IMR-90 (cell line): ENCODE measurements at regions not wholly inside any gene's neighbourhood (a gene's known extent, or its start where the extent isn't known, plus 50 kb on each side); places are given as distances from the start of the nearest gene placed in this dataset.

Source experiments
- ATAC-seq: fragments of 200-7000 bp; cut with Tn5 transposase; 2 replicates; pipeline ENCODE4 v1.9.1; 2020; ENCODE audit warnings: low read depth, mild to moderate bottlenecking, moderate library complexity
- BruUV-seq: library from RNA; stranded (reverse); fragments of 400-500 nt; replicated peaks from 2 replicates; lab custom pipeline; 2021; lab: Mats Ljungman, UMichigan
- CTCF ChIA-PET: fragments of 300-600 bp; formaldehyde crosslinking; extraction: SDS; loops from one replicate; lab custom pipeline; 2021; ENCODE audit warnings: antibody characterized with exemption; lab: Yijun Ruan, JAX
- POLR2A ChIA-PET: fragments of 300-600 bp; sonication (Branson Sonifier 250); formaldehyde crosslinking; loops from one replicate; lab custom pipeline; 2022; ENCODE audit warnings: antibody characterized with exemption; ENCODE audit not compliant: unreplicated experiment; lab: Charles Lee
- DNase-seq: peaks from one replicate; pipeline ENCODE4 v3.0.0; 2013
- H2AFZ ChIP-seq: replicated peaks from 2 replicates; pipeline ENCODE3; 2013; ENCODE audit warnings: low read length, mild to moderate bottlenecking; ENCODE audit not compliant: poor library complexity
- H2AK5ac ChIP-seq: 2 replicates; pipeline ENCODE4 v1.6.1; 2013; ENCODE audit warnings: low read depth, low read length, inconsistent platforms
- H2AK9ac ChIP-seq: replicated peaks from 2 replicates; pipeline ENCODE3; 2013; ENCODE audit warnings: mild to moderate bottlenecking, low read depth, low read length, moderate library complexity; ENCODE audit not compliant: poor library complexity
- H2BK120ac ChIP-seq: 2 replicates; pipeline ENCODE4 v1.6.1; 2013; ENCODE audit warnings: low read depth, low read length, inconsistent platforms
- H2BK15ac ChIP-seq: 3 replicates; pipeline ENCODE4 v1.6.1; 2013; ENCODE audit warnings: low read depth, low read length, inconsistent platforms
- H2BK20ac ChIP-seq: 2 replicates; pipeline ENCODE4 v1.6.1; 2013; ENCODE audit warnings: low read depth, mild to moderate bottlenecking, inconsistent platforms, low read length, moderate library complexity
- H2BK5ac ChIP-seq: 2 replicates; pipeline ENCODE4 v1.6.1; 2013; ENCODE audit warnings: mild to moderate bottlenecking, low read depth, low read length, inconsistent platforms; ENCODE audit not compliant: poor library complexity, severe bottlenecking
- H3K14ac ChIP-seq: replicated peaks from 2 replicates; pipeline ENCODE4 v1.6.1; 2013; ENCODE audit warnings: low read depth, low read length, inconsistent platforms
- H3K18ac ChIP-seq: 2 replicates; pipeline ENCODE4 v1.6.1; 2013; ENCODE audit warnings: low read depth, low read length, control low read depth
- H3K23ac ChIP-seq: 2 replicates; pipeline ENCODE4 v1.6.1; 2013; ENCODE audit warnings: low read depth, low read length, inconsistent platforms
- H3K27ac ChIP-seq: 2 replicates; pipeline ENCODE4 v1.5.1; 2013; ENCODE audit warnings: mild to moderate bottlenecking, control low read depth, low read length; ENCODE audit not compliant: insufficient read depth
- H3K27me3 ChIP-seq: 2 replicates; pipeline ENCODE4 v1.6.1; 2013; ENCODE audit warnings: low read length; ENCODE audit not compliant: control insufficient read depth, insufficient read depth
- H3K36me3 ChIP-seq: 2 replicates; pipeline ENCODE4 v1.6.1; 2013; ENCODE audit warnings: low read length, mixed read lengths; ENCODE audit not compliant: control insufficient read depth, insufficient read depth
- H3K4ac ChIP-seq: 2 replicates; pipeline ENCODE4 v1.6.1; 2013; ENCODE audit warnings: low read depth, low read length, inconsistent platforms
- H3K4me1 ChIP-seq: 2 replicates; pipeline ENCODE4 v1.6.1; 2013; ENCODE audit warnings: low read length, mixed read lengths; ENCODE audit not compliant: control insufficient read depth, insufficient read depth
- H3K4me2 ChIP-seq: 2 replicates; pipeline ENCODE4 v1.6.1; 2013; ENCODE audit warnings: low read depth, mild to moderate bottlenecking, control low read depth, low read length, moderate library complexity
- H3K4me3 ChIP-seq: 2 replicates; pipeline ENCODE4 v1.5.1; 2013; ENCODE audit warnings: low read depth, mild to moderate bottlenecking, control low read depth, low read length, moderate library complexity; ENCODE audit not compliant: insufficient read depth
- H3K56ac ChIP-seq: 2 replicates; pipeline ENCODE4 v1.6.1; 2013; ENCODE audit warnings: low read length, inconsistent platforms; ENCODE audit not compliant: insufficient read depth; ENCODE audit errors: extremely low read depth
- H3K79me1 ChIP-seq, 2 experiments: 2 replicates each; pipeline ENCODE4 v1.6.1; 2013; ENCODE audit warnings: low read length in 2 of 2, inconsistent platforms in 1 of 2, low read depth in 1 of 2
- H3K9ac ChIP-seq: 2 replicates; pipeline ENCODE4 v1.6.1; 2013; ENCODE audit warnings: low read depth, low read length, control low read depth
- H3K9me1 ChIP-seq: 2 replicates; pipeline ENCODE4 v1.6.1; 2013; ENCODE audit warnings: low read length, inconsistent platforms; ENCODE audit not compliant: insufficient read depth
- H3K9me3 ChIP-seq: 2 replicates; pipeline ENCODE4 v1.6.1; 2013; ENCODE audit warnings: low read length; ENCODE audit not compliant: control insufficient read depth, insufficient read depth
- H4K20me1 ChIP-seq: 2 replicates; pipeline ENCODE4 v1.6.1; 2013; ENCODE audit warnings: low read length, inconsistent platforms; ENCODE audit not compliant: insufficient read depth
- H4K5ac ChIP-seq: 2 replicates; pipeline ENCODE4 v1.6.1; 2013; ENCODE audit warnings: mild to moderate bottlenecking, low read depth, low read length, control low read depth
- H4K8ac ChIP-seq, 2 experiments: 2 replicates each; pipeline ENCODE4 v1.6.1; 2013; ENCODE audit warnings: low read depth in 2 of 2, low read length in 2 of 2, control low read depth in 1 of 2, inconsistent platforms in 1 of 2
- H4K91ac ChIP-seq: 2 replicates; pipeline ENCODE4 v1.6.1; 2013; ENCODE audit warnings: low read depth, low read length, inconsistent platforms; ENCODE audit not compliant: insufficient read depth
- BHLHE40 ChIP-seq: fragments of 150-350 bp; IDR thresholded peaks from 2 replicates; pipeline ENCODE4 v1.6.1; 2016; ENCODE audit warnings: mild to moderate bottlenecking, low read depth, low read length
- CEBPB ChIP-seq: IDR thresholded peaks from 2 replicates; pipeline ENCODE4 v1.6.1; 2012; ENCODE audit warnings: low read depth, low read length, improper control_type of control experiment
- CHD1 ChIP-seq: IDR thresholded peaks from 2 replicates; pipeline ENCODE4 v1.6.1; 2012; ENCODE audit warnings: low read depth, low read length, improper control_type of control experiment
- FOS ChIP-seq: fragments of 150-350 bp; IDR thresholded peaks from 2 replicates; pipeline ENCODE4 v1.6.1; 2016; ENCODE audit warnings: low read depth, low read length
- MAFK ChIP-seq: IDR thresholded peaks from 2 replicates; pipeline ENCODE4 v1.6.1; 2012; ENCODE audit warnings: low read depth, low read length, improper control_type of control experiment
- MAZ ChIP-seq: IDR thresholded peaks from 2 replicates; pipeline ENCODE4 v1.6.1; 2012; ENCODE audit warnings: low read depth, mild to moderate bottlenecking, low read length, improper control_type of control experiment, moderate library complexity, borderline replicate concordance
- RAD21 ChIP-seq: IDR thresholded peaks from 2 replicates; pipeline ENCODE4 v1.6.1; 2012; ENCODE audit warnings: low read length, improper control_type of control experiment
- RCOR1 ChIP-seq: IDR thresholded peaks from 2 replicates; pipeline ENCODE4 v1.6.1; 2012; ENCODE audit warnings: mild to moderate bottlenecking, low read length, improper control_type of control experiment; ENCODE audit not compliant: insufficient replicate concordance
- RFX5 ChIP-seq: IDR thresholded peaks from 2 replicates; pipeline ENCODE4 v1.8.0; 2012; ENCODE audit warnings: low read depth, mild to moderate bottlenecking, low read length, moderate library complexity
- SMC3 ChIP-seq: fragments of 150-350 bp; IDR thresholded peaks from 2 replicates; pipeline ENCODE4 v1.6.1; 2016; ENCODE audit warnings: low read depth, mild to moderate bottlenecking, antibody characterized with exemption, low read length, moderate library complexity
- WGBS, 2 experiments: methylation state at CpG; one replicate each; pipeline versions ENCODE4 v1.1.5 to v1.1.7; 2013; ENCODE audit warnings: missing lambda C conversion rate in 2 of 2; ENCODE audit not compliant: insufficient read length in 1 of 2; ENCODE audit errors: extremely low coverage in 2 of 2; 5-methylcytosine and 5-hydroxymethylcytosine counted together
- dilution Hi-C: fragments of 300-500 bp; cut with HindIII; formaldehyde crosslinking; loops from one replicate; pipeline ENCODE4 v1.14.3; 2018; ENCODE audit warnings: low sequenced_read_pairs; ENCODE audit not compliant: unreplicated experiment
- in situ Hi-C: fragments of 300-500 bp; cut with MboI; formaldehyde crosslinking; loops from 3 replicates; pipeline ENCODE4 v1.14.3; 2019; ENCODE audit warnings: low sequenced_read_pairs, inconsistent platforms, mixed read lengths
- intact Hi-C: fragments of 100-400 bp; cut with micrococcal nuclease; formaldehyde crosslinking; loops from 2 replicates; pipeline ENCODE4 v1.10.0; 2022
- TF ChIP-seq, protein P1 (sequence below): conservative IDR thresholded peaks from 2 replicates; pipeline ENCODE4 v1.5.1; 2012; ENCODE audit warnings: mild to moderate bottlenecking, low read depth, low read length, improper control_type of control experiment

DNA sequence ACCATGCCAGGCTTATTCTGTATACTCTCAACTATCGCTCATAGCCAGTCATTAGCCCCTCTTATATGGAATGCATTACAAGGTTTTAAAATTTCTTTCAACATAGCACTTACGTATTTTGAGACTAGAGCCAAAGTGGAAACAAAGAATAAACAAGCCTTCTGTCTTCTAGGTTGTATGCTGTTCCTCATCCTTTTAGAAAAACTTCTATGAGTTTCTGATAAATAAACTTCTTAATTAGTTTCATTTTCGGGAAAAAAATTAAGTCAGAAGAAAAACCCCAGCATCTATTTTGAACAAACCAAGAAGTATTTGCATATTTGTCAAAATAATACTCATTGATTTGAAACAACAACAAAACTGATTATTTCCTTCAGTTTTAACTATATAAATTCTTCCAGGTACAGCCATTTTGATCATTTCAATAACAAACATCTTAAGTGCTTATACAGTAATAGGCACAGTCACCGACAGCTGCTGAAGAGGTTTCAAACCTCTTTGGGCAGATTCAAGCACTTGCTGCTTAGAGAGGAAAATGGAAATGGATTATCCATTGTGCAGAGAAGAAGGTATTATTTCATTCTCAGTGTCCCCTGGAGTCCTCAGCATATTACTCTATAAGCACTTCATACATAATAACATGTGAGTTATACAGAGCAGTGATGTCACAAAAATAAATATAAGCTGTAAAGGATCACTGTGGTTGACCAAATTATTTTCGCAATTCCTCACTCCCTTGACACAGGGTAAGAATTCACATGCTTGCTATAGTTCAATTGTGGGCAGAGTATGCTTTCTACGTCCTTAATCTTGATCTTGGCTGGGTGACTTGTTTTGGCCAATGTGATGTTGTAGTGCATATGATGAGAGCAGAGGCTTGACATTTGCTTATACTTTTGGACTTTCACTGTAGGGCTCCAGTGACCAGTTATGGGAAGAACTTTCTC lies 833.8 kb downstream of the TRIB2 start:
- Histone ChIP-seq H4K20me1 (no peaks in the 10 kb centered on the region), H2BK5ac (no peak overlapping the region), H2BK15ac (no peak overlapping the region), H3K79me1 (no peaks in the 10 kb centered on the region), H3K27ac (no peak overlapping the region), H4K5ac (no peak overlapping the region), H3K9me1 (no peaks in the 10 kb centered on the region), H2AK5ac (no peak overlapping the region), H3K9ac (no peak overlapping the region), H3K14ac (no peak overlapping the region), H3K36me3 (no peaks in the 10 kb centered on the region), H2AK9ac (no peak overlapping the region), H2AFZ (no peak overlapping the region), H3K56ac (no peak overlapping the region), H3K4ac (no peak overlapping the region), H3K9me3 (0 out of 2 replicates have a peak, but pooled peaks cover 3% of the 10 kb centered on the region), H4K91ac (no peak overlapping the region), H3K4me2 (no peak overlapping the region), H4K8ac (no peak overlapping the region), H3K4me1 (no peaks in the 10 kb centered on the region), H3K27me3 (no peaks in the 10 kb centered on the region), H3K23ac (no peak overlapping the region), H2BK120ac (no peak overlapping the region), H3K4me3 (no peak overlapping the region), H2BK20ac (no peak overlapping the region), H3K18ac (no peak overlapping the region)
- no CpG with 5 or more reads among the region's 6 CpGs for WGBS, 2 experiments
- intact Hi-C loops = no loop called here
- ATAC-seq = no peak
- no peak for TF ChIP-seq MAZ
- no peak for TF ChIP-seq RCOR1
- no peak for TF ChIP-seq RFX5
- no peak for TF ChIP-seq CEBPB
- no peak for TF ChIP-seq RAD21
- no peak for TF ChIP-seq BHLHE40
- TF ChIP-seq, protein P1, sequence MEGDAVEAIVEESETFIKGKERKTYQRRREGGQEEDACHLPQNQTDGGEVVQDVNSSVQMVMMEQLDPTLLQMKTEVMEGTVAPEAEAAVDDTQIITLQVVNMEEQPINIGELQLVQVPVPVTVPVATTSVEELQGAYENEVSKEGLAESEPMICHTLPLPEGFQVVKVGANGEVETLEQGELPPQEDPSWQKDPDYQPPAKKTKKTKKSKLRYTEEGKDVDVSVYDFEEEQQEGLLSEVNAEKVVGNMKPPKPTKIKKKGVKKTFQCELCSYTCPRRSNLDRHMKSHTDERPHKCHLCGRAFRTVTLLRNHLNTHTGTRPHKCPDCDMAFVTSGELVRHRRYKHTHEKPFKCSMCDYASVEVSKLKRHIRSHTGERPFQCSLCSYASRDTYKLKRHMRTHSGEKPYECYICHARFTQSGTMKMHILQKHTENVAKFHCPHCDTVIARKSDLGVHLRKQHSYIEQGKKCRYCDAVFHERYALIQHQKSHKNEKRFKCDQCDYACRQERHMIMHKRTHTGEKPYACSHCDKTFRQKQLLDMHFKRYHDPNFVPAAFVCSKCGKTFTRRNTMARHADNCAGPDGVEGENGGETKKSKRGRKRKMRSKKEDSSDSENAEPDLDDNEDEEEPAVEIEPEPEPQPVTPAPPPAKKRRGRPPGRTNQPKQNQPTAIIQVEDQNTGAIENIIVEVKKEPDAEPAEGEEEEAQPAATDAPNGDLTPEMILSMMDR = no peak
- TF ChIP-seq CHD1 = no peak
- TF ChIP-seq SMC3 = no peak
- TF ChIP-seq MAFK = no peak
- TF ChIP-seq FOS = no peak
- dilution Hi-C loops = no loop called here
- POLR2A ChIA-PET = no interaction called here
- in situ Hi-C loops = no loop called here
- BruUV-seq = no TSS peak
- CTCF ChIA-PET = no interaction called here
- no peak for DNase-seq
